PC-3 (cell line): ENCODE measurements at regions not wholly inside any gene's neighbourhood (a gene's known extent, or its start where the extent isn't known, plus 50 kb on each side); places are given as distances from the start of the nearest gene placed in this dataset.

ENCODE experiments used
- CTCF ChIP-seq: fragments of 300-600 bp; sonication (generic); conservative IDR thresholded peaks from 2 replicates; pipeline ENCODE4 v1.5.1; 2017; ENCODE audit warnings: antibody characterized with exemption, low read depth, mild to moderate bottlenecking, low read length
- EZH2 ChIP-seq: fragments of 300-600 bp; sonication (generic); IDR thresholded peaks from one replicate; pipeline ENCODE4 v1.6.1; 2017; ENCODE audit warnings: antibody characterized with exemption, mild to moderate bottlenecking, low read length; ENCODE audit not compliant: unreplicated experiment
- EZH2phosphoT487 ChIP-seq: fragments of 300-600 bp; sonication (generic); IDR thresholded peaks from 2 replicates; pipeline ENCODE4 v1.6.1; 2018; ENCODE audit warnings: mild to moderate bottlenecking, antibody characterized with exemption, low read length, borderline replicate concordance

- no peak for TF ChIP-seq EZH2
- TF ChIP-seq CTCF = peak; percentile 82
- no peak for TF ChIP-seq EZH2phosphoT487
Measured at GRCh38 chr10:21078410-21079329, 181.6 kb upstream of the NEBL start.
